ENCODE measurements at regions not wholly inside any gene's neighbourhood (a gene's known extent, or its start where the extent isn't known, plus 50 kb on each side); places are given as distances from the start of the nearest gene placed in this dataset.

- no peak for TF ChIP-seq JUND (IDR thresholded peaks at IDR 0.05; ENCODE audit: low read depth)
- no peak for DNase-seq (ENCODE audit: low read depth in 1 of 2, low spot score in 1 of 2)
- in situ Hi-C loops (cut with HindIII; ENCODE audit: low pct_unique_long_range_greater_than_20kb, low sequenced_read_pairs): no loop called here
Measured at GRCh38 chr10:3951993-3952392, 167.0 kb upstream of the KLF6 start.

GRCh38 chr10:3950676-3951275, 165.8 kb upstream of the KLF6 start:
- in situ Hi-C loops (cut with HindIII; ENCODE audit: low pct_unique_long_range_greater_than_20kb, low sequenced_read_pairs): no loop called here
- no peak for DNase-seq (ENCODE audit: low read depth in 1 of 2, low spot score in 1 of 2)
- TF ChIP-seq JUND (IDR thresholded peaks at IDR 0.05; ENCODE audit: low read depth): no peak

- in situ Hi-C loops (cut with HindIII; ENCODE audit: low pct_unique_long_range_greater_than_20kb, low sequenced_read_pairs): no loop called here
- no peak for DNase-seq (ENCODE audit: low read depth in 1 of 2, low spot score in 1 of 2)
- no peak for TF ChIP-seq JUND (IDR thresholded peaks at IDR 0.05; ENCODE audit: low read depth)
Measured at GRCh38 chr10:3949711-3950110, 164.7 kb upstream of the KLF6 start.

- in situ Hi-C loops (cut with HindIII; ENCODE audit: low pct_unique_long_range_greater_than_20kb, low sequenced_read_pairs): no loop called here
- DNase-seq (ENCODE audit: low read depth in 1 of 2, low spot score in 1 of 2): no peak
- TF ChIP-seq JUND (IDR thresholded peaks at IDR 0.05; ENCODE audit: low read depth): no peak
Measured at GRCh38 chr10:3948843-3949242, 163.8 kb upstream of the KLF6 start.

GRCh38 chr10:3946234-3947229, 161.5 kb upstream of the KLF6 start:
- DNase-seq (ENCODE audit: low read depth in 1 of 2, low spot score in 1 of 2): peak; percentile 47 to 81
- no peak for TF ChIP-seq JUND (IDR thresholded peaks at IDR 0.05; ENCODE audit: low read depth)
- in situ Hi-C loops (cut with HindIII; ENCODE audit: low pct_unique_long_range_greater_than_20kb, low sequenced_read_pairs): no loop called here

GRCh38 chr10:3945026-3945425, 160.0 kb upstream of the KLF6 start:
- no peak for DNase-seq (ENCODE audit: low read depth in 1 of 2, low spot score in 1 of 2)
- no peak for TF ChIP-seq JUND (IDR thresholded peaks at IDR 0.05; ENCODE audit: low read depth)
- in situ Hi-C loops (cut with HindIII; ENCODE audit: low pct_unique_long_range_greater_than_20kb, low sequenced_read_pairs): no loop called here

- no peak for DNase-seq (ENCODE audit: low read depth in 1 of 2, low spot score in 1 of 2)
- in situ Hi-C loops (cut with HindIII; ENCODE audit: low pct_unique_long_range_greater_than_20kb, low sequenced_read_pairs): no loop called here
- no peak for TF ChIP-seq JUND (IDR thresholded peaks at IDR 0.05; ENCODE audit: low read depth)
Measured at GRCh38 chr10:3944591-3944990, 159.6 kb upstream of the KLF6 start.

GRCh38 chr10:3943695-3944257, 158.8 kb upstream of the KLF6 start:
- in situ Hi-C loops (cut with HindIII; ENCODE audit: low pct_unique_long_range_greater_than_20kb, low sequenced_read_pairs): no loop called here
- no peak for TF ChIP-seq JUND (IDR thresholded peaks at IDR 0.05; ENCODE audit: low read depth)

GRCh38 chr10:3942937-3943489, 158.0 kb upstream of the KLF6 start:
- no peak for DNase-seq (ENCODE audit: low read depth in 1 of 2, low spot score in 1 of 2)
- in situ Hi-C loops (cut with HindIII; ENCODE audit: low pct_unique_long_range_greater_than_20kb, low sequenced_read_pairs): no loop called here
- no peak for TF ChIP-seq JUND (IDR thresholded peaks at IDR 0.05; ENCODE audit: low read depth)

More at GRCh38 chr10:3943695-3944257, 158.8 kb upstream of the KLF6 start:
- no peak for DNase-seq (ENCODE audit: low read depth in 1 of 2, low spot score in 1 of 2)

GRCh38 chr10:3941676-3942075, 156.7 kb upstream of the KLF6 start:
- TF ChIP-seq JUND (IDR thresholded peaks at IDR 0.05; ENCODE audit: low read depth): no peak
- in situ Hi-C loops (cut with HindIII; ENCODE audit: low pct_unique_long_range_greater_than_20kb, low sequenced_read_pairs): no loop called here
- DNase-seq (ENCODE audit: low read depth in 1 of 2, low spot score in 1 of 2): no peak

- DNase-seq (ENCODE audit: low read depth in 1 of 2, low spot score in 1 of 2): no peak
- in situ Hi-C loops (cut with HindIII; ENCODE audit: low pct_unique_long_range_greater_than_20kb, low sequenced_read_pairs): no loop called here
- no peak for TF ChIP-seq JUND (IDR thresholded peaks at IDR 0.05; ENCODE audit: low read depth)
Measured at GRCh38 chr10:3936422-3937040, 151.5 kb upstream of the KLF6 start.

GRCh38 chr10:3935933-3936359, 150.9 kb upstream of the KLF6 start:
- peak; percentile 88; the same call in 1 of the 2 replicates for TF ChIP-seq JUND (IDR thresholded peaks at IDR 0.05; ENCODE audit: low read depth)
- peak; percentile 72 to 90 for DNase-seq (ENCODE audit: low read depth in 1 of 2, low spot score in 1 of 2)
- in situ Hi-C loops (cut with HindIII; ENCODE audit: low pct_unique_long_range_greater_than_20kb, low sequenced_read_pairs): no loop called here

Data from T47D (cell line).